ENCODE measurements at regions not wholly inside any gene's neighbourhood (a gene's known extent, or its start where the extent isn't known, plus 50 kb on each side); places are given as distances from the start of the nearest gene placed in this dataset.
"Not testable (repeated sequence)": the region's sequence is repeated elsewhere in the genome, so short reads cannot be mapped to it uniquely, and the experiment has no call there.

DNA sequence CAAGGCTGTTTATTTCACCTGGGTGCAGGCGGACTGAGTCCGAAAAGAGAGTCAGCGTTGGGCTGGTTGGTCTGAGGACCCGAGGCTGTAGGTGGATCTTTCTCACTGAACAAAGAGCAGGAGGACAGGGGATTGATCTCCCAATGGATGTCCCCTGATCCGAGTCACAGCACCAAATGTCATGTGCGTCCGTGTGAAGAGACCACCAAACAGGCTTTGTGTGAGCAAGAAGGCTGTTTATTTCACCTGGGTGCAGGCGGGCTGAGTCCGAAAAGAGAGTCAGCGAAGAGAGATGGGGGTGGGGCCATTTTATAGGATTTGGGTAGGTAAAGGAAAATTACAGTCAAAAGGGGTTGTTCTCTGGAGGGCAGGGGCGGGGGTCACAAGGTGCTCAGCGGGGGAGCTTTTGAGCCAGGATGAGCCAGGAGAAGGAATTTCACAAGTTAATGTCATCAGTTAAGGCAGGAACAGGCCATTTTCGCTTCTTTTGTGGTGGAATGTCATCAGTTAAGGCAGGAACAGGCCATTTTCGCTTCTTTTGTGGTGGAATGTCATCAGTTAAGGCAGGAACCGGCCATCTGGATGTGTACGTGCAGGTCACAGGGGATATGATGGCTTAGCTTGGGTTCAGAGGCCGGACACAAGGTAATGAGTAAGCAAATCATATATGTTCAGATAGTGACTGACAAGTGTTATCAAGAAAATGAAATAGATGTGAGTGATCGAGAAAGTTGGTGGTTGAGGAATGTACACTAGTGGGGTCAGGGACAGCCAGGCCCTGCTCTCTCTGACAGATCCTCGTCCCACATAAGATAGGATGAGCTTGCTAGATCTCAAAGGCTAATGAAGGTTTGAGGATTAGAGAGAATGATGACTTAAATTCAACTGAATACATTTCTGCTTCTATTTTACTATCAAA lies 760.0 kb downstream of the KCNT2 start:
- not testable (repeated sequence) for DNase-seq (ENCODE audit: low read depth in 2 of 2)

DNA sequence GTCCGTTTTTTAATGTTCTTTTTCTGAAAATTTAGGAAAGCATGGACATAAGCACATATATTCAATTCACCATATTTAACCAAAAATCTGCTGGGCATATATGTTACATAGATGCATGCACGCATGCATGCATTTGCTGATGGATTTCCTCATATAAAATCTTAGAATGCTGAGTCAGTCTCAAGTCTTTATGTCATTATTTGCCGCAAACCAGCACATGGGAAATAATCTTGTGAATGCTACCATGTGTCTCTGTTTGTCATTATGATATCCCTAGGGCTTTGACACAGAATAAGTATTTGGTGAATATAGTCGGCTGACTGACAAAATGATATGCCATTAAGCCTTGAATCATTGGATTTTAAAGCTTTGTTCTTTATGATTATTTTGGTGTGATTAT lies 776.5 kb downstream of the KCNT2 start:
- DNase-seq (ENCODE audit: low read depth in 2 of 2), result no peak

DNA sequence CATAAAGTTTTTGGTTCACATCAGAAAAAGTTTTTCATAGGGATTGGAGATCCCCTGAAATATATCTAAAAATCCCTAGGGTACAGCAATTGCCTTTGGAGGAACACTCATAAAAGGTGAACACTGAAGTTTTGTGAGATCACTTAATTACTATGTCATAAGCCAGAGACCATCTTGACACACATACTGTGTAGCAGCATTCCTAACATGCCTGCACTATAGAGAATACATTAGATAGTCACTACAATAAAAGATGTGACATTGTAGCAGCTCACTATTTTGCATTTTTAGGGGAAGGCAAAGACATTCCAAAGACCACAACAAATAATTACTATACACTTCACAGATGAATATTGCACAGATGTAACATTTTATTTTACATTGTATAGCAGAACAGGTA lies 779.9 kb downstream of the KCNT2 start:
- DNase-seq (ENCODE audit: low read depth in 2 of 2), result no peak

DNA sequence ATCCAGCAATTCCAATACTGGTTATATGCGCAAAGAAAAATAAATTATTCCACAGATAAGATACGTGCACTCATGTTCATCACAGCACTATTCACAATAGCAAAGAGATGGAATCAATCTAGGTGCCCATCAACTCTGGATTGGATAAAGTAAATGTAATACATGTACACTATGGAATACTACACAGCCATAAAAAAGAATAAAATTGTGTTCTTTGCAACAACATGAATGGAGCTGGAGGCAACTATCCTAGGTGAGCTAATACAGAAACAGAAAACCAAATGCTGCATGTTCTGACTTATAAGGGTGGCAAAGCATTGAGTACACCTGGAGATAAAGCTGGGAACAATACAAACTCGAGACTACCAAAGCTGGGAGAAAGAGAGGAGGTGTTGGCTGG lies 787.3 kb downstream of the KCNT2 start:
- DNase-seq (ENCODE audit: low read depth in 2 of 2), result no peak

DNA sequence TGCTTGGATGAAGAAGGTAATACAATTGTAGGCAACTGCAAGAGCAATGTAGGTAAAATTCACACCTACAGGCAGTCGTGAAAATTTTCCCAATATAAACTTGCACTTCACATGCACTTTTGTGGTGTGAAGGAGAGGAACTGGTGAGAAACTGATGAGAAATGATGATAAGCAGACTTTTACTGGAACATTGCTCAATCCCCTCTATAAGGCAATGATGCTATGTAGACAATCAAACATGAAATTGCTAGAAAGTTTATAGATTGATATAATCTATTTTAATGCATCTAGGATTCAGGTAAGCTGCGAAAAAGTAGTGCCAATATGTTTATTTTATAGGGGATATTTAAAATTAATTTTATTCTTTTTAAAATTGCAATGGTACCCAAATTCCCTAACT lies 802.2 kb downstream of the KCNT2 start:
- DNase-seq (ENCODE audit: low read depth in 2 of 2), result no peak

DNA sequence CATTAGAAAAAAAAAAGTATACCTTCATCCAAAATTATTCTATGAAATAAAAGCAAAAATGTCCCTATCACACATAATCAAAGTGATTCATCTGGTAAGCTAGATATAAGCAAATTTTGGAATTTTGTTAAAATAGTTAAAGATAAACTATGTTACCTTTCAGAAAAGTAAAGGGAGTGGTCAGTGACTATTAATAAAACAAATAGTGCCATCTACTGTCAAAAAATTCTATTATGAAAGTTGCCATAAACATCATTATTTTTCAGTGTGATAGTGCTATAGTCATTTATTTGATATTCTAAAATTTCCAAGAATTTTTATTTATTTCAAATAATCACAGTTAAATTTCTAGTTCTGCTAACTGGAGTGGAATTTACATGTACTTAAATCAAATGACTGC lies 803.7 kb downstream of the KCNT2 start:
- no peak for DNase-seq (ENCODE audit: low read depth in 2 of 2)

DNA sequence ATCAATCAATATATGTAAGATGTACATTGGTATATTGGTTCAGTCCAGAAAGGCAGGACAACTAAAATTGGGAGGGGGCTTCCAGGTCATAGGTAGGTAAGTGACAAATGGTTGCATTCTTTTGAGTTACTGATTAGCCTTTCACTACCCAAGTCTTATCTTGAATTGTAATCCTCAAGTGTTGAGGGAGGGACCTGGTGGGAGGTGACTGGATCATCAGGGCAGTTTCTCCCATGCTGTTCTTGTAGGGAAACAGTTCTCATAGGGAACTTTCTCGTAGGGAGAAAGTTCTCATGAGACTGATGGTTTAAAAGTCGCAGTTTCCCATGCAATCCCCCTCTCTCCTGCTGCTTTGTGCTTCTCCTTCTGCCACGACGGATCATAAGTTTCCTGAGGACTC lies 809.2 kb downstream of the KCNT2 start:
- DNase-seq (ENCODE audit: low read depth in 2 of 2), result no peak

DNA sequence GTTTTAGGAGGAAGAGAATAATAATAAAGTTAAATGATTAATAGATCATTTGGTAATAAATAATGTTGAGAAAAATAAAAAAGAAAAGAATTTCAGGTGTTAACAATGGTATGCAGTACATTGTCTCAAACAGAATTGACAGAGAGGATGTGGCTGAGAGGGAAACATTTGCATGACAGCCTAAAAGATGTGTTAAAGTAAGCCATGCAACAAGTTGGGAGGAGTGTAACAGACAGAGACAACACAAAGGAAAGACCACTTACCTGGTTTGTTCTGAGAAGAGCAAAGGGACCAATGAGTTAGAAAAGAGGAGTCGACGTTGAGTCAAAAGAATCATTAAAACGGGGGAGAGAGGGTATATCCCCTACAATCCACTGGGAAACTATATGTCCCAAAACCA lies 814.0 kb downstream of the KCNT2 start:
- DNase-seq (ENCODE audit: low read depth in 2 of 2), result no peak

DNA sequence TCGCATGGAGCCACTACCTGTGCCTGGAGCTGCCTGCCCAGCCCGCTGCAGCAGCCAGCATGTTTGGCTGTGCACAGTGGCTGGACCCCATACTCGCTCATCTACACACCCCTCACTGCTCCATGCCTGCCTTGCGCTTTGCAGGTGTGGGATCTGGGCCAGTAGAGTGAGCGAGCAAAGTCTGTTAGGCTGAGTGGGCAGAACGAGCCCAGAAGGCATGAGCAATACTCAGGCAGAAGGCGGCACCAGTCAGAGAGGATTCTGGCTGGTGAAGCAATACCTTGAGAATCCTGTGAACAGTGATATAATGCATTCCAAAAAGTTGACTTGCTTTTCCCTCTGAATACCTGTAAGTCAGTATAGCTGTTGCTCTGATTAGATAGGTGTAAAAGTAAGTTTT lies 816.4 kb downstream of the KCNT2 start:
- DNase-seq (ENCODE audit: low read depth in 2 of 2), result no peak

DNA sequence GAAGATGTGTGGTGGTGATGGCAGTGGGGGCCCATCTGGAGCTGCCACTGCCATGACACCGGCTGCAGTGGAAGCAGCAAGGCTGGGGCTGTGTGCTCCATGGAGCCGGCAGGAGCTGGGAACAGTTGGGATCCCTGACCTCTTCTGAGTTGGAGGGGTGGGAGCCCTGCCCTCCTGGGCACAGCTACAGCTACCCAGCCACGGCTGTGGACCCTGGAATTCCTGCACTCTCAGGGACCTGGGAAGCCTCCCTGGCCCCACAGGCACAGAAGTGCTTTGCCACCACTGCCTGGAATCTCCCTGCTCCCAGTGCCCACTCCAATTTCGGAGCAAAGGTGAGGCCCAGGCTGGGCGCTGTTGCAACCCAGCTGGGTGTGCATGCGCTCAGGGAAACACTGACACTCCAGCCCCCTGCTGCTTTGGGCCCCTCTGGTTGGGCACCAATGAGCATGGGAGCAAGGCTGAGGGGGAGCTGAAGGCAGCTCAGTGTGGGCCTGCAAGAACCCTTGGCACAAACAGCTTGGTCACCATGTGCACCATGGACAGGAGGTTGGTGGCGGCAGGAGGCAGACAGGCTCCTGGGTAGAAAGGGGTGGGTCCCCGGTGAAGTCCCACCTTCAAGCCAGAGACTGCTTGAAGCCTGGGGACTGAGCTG lies 817.6 kb downstream of the KCNT2 start:
- DNase-seq (ENCODE audit: low read depth in 2 of 2), result no peak

DNA sequence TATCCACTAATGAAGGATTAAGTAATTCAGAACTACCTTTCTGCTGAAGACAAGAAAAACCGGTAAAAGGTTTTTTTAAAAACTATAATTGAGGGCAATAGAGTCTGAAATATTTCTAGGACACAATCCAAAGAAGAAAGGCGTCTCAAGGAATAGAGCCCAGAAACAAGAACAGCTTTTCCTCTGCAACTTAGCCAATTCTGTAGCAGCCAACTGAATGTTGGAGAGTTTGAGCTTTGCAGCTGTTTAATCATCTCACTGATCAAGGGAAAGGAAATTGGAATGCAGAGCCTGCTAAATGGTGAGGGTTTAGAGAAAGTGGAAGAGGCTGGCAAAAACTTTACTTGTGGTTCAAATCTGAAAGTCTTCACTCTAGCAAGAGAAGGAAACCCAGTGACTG lies 818.9 kb downstream of the KCNT2 start:
- DNase-seq (ENCODE audit: low read depth in 2 of 2), result no peak

DNA sequence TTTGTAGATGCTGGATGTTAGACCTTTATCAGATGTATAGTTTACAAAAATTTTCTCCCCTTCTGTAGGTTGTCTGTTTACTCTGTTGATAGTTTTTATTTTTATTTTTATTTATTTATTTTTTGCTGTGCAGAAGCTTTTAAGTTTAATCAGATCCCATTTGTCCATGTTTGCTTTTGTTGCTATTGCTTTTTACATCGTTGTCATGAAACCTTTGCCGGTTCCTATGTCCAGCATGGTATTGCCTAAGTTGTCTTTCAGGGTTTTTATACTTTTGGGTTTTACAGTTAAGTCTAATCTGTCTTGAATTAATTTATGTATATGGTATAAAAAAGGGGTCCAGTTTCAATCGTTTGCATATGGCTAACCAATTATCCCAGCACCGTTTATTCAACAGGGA lies 819.5 kb downstream of the KCNT2 start:
- DNase-seq (ENCODE audit: low read depth in 2 of 2), result no peak

DNA sequence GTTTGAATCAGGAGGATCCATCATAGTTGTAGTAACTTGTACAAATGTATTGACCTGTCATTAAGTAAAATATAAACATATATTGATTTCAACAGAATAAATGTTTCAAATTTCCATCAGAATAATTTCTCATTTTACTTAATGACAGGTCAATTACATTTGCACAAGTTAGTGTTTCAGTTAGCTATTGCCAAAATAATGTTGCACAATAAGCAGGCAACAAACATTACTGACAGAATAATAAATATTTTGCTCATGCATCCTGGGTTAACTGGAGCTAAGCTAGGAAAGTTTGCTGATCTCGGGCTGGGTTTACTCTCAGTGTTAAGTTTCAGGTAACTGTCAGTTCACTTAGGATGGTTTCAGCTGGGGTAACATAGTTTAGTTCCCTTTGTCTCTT lies 822.4 kb downstream of the KCNT2 start:
- DNase-seq (ENCODE audit: low read depth in 2 of 2), result no peak

DNA sequence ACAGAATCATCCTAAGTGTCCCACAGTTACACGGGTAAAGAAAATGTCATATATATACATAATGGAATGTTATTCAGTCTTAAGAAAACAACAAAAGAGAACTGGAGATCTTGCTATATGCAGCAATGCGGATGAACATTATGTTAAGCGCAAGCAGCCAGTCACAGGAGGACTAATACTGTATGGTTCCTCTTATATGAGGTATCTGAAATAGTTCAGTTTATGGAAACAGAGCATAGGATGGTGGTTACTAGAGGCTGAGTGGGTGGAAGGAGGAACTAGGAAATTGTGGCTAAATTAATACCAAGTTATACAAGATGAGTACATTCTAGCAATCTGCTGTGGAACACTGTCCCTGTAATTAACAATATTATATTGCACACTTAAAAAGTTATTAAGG lies 834.3 kb downstream of the KCNT2 start:
- DNase-seq (ENCODE audit: low read depth in 2 of 2), result no peak

DNA sequence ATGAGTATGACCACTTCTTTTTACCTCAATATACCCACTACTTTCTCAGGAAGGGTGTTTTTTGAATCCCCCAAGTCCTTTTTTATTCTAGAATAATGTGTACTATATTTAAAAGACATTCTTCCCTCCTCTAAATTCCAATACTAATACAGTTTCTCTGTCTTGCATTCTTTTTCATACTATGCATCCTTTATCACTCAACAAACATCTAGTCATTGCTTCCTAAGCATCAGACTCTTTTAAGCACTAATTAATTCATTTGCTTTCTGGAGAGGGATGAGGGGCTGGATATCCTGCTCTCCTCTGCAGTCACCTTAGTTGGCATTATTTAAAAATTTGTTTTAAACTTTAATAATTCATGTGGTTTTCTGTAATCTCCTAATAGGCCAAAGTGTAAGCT lies 838.8 kb downstream of the KCNT2 start:
- peak in 1 of 2 experiments; percentile 22 for DNase-seq (ENCODE audit: low read depth in 2 of 2)

DNA sequence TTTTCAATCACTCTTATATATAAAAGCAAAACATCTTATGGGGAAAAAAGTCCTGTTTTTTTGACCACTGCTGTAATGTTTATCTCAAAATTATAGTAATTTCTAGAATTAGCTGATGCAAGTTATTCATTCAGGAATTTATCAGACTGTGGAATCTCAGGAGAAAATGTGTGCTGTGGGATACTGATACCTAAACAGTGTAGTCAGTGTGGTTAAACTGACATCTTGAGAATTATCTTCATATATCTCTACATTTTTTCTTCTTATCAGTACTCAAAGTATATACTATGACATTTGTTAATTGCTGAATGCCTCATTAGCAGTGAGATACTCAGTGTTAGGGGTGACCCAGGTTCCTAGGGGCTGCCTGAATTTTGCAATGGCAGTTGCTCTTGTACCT lies 839.3 kb downstream of the KCNT2 start:
- no peak for DNase-seq (ENCODE audit: low read depth in 2 of 2)

DNA sequence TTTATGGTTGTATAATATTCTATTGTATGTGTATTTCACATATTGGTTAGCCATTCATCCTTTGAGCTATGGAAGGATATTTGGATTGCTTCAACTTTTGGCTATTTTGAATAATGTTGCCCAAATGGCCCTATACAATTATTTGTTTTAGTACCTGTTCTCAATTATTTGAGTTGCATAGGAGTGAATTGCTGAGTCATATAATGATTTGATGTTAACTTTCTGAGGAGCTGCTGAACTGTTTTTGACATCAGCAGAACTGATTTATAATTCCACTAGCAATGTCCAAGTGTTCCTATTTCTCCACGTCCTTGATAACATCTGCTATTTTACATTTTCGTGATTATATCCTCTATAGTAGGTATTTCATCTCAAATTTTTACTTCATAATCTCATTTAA lies 839.9 kb downstream of the KCNT2 start:
- no peak for DNase-seq (ENCODE audit: low read depth in 2 of 2)

DNA sequence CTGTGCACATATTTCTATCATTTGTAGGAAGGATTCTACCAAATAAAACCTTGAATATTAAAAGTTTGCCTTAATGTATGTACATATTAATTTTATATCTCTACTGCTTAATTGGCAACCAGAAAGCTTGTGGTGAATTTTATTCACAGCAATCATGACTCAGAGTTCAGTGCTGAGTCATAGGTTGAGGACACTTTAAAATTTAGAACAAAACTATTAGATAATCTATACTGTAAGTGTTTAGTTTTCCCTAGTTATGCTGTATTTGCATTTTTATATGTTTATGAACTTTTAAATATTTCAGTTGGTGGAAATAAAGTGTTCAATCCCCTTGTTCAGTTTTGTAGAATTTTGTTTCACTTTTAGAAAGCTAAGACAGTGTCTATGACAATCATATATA lies 841.5 kb downstream of the KCNT2 start:
- peak in 1 of 2 experiments; percentile 25 for DNase-seq (ENCODE audit: low read depth in 2 of 2)

DNA sequence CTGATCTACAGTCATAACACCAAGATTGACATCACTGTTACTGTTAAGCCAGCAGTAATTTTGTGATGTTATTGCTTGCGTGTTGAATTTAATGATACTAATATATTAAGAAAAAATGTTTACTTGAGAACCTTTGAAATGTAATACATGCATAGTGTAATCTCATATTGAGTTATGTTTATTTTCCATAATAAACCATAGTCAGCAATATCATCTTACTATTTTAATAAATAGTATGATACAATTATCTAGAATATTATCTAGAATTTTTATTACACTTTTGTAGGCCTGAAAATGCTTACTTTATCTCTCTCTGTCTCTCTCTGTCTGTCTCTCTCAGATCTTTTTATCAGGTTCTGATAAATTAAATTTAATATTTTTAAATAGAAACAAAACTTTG lies 843.1 kb downstream of the KCNT2 start:
- DNase-seq (ENCODE audit: low read depth in 2 of 2), result no peak

DNA sequence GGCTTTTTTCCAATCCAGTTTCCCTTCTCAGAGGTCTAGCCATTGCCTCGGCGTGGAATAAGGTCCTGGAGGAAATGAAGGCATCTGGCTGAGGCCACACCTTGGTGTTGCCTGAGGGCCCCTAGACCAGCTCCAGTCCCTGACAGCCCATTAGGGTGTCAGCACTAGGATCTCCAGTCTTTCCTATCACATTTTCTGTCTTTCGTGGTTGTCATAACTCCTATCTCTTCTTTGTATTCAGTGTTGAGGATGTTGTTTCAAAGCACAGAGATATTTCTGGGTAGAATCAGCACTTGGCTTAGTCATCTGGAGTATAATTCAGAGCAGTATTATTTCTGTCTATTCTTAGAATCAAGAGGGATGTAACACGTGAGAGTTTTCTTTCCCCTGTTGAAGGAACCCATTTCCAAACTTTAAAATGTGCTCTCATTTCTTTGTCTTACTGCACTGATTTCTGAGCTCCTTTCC lies 844.3 kb downstream of the KCNT2 start:
- no peak for DNase-seq (ENCODE audit: low read depth in 2 of 2)

DNA sequence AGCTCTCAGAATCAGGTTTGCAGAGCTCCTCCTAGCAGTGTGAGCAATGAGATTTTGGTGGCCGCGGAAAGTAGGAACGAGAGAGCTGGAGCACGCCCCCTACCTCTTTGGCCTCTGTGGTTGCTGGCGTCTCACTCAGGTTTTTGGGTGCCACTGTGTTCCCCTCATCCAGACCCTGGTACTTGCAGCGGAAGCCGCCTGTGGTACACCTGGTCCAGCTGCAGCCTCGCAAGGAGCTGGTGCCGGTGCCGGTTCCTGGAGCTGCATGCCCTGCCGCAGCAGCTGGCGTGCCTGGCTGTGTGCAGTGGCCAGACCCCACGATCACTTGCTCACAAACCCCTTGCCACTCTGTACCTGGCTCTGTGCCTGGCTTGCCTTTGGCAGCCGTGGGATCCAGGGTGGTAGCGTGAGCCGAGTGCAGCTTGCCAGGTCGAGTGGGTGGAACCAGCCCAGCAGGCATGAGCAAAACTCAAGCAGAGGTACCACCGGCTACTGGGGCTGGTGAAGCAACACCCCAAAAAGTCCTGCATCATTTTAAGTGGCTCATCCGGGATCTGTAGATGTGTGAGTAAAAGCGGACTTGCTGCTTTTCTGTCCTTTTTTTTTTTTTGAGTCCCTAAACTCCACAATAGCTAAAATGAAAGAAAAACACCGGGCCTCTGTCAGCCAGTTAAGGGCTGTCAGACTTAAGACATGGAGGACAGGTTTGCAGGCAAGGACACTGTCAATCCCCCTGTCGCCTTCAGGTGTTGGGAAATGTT lies 844.9 kb downstream of the KCNT2 start:
- DNase-seq (ENCODE audit: low read depth in 2 of 2), result no peak

DNA sequence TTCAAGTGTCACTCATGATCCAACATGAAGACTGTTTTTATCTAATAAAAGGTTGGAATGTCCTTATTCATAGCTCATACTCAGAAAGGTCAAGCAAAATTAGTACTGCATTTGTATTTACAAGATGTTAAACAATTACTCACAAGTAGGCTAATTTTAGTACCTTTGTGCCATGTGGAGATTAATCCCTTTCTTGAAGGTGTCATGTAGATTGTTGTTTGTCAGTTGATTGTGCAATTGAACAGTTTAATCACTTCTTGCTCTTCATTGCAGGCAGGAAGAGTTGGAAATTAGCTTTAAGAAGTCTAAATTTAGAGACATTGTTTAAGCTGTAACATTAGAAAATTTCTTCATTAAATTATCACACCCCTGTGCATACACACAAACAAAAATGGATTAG lies 847.1 kb downstream of the KCNT2 start:
- DNase-seq (ENCODE audit: low read depth in 2 of 2), result no peak

DNA sequence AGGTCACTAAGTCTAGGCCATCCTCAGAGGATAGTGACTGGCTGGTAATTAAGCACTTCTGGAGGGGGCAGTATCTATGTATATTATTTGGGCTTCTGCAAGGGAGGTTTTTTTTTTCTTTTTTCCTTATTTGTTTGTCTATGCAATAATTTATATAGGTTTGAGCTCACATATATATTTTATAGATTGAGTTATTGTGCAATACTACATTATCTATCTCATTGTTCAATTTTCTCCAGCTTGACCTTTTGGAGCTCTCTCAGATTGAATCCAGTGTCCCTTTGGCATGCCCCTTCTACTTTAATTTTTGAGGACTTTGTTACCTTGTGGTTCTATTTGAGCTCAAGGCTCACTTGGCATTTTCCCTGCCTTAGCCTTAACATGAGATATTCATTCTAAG lies 852.1 kb downstream of the KCNT2 start:
- no peak for DNase-seq (ENCODE audit: low read depth in 2 of 2)
